K562 (cell line): ENCODE measurements at regions not wholly inside any gene's neighbourhood (a gene's known extent, or its start where the extent isn't known, plus 50 kb on each side); places are given as distances from the start of the nearest gene placed in this dataset.

ENCODE experiments used
- ATAC-seq: fragments of 200-7000 bp; cut with Tn5 transposase; 3 replicates; pipeline ENCODE4 v1.9.1; 2020; ENCODE audit warnings: moderate library complexity
- BruUV-seq: library from RNA; stranded (reverse); fragments of 400-500 nt; replicated peaks from 2 replicates; lab custom pipeline; 2021; lab: Mats Ljungman, UMichigan
- CTCF ChIA-PET: fragments of 300-600 bp; formaldehyde crosslinking; extraction: SDS; loops from one replicate; lab custom pipeline; 2021; ENCODE audit warnings: low intra/inter-chr PET ratio; lab: Yijun Ruan, JAX
- POLR2A ChIA-PET: fragments of 300-600, 350-650 bp; sonication (Branson Sonifier 250); formaldehyde crosslinking; extraction: SDS; loops from one replicate; lab custom pipeline; 2021; ENCODE audit warnings: antibody characterized with exemption, inconsistent platforms; lab: Yijun Ruan, JAX
- DNase-seq, 4 experiments: peaks; one replicate each; pipeline versions ENCODE4 v3.0.0 to v3.0.0-alpha.2; 2011 to 2018; ENCODE audit warnings: low spot score in 3 of 4, mixed read lengths in 3 of 4; ENCODE audit errors: extremely low read depth in 1 of 4
- FAIRE-seq: peaks from 2 replicates; lab custom pipeline; 2011; peaks lifted over from hg19 to GRCh38; lab: Jason Lieb, UNC
- H2AFZ ChIP-seq: 2 replicates; pipeline ENCODE4 v1.6.0; 2011; ENCODE audit warnings: low read depth, low read length, control low read depth, inconsistent platforms
- H3K27ac ChIP-seq: fragments of 200-600 bp; 3 replicates; pipeline ENCODE4 v1.8.0; 2011; ENCODE audit warnings: low read depth, mild to moderate bottlenecking, control low read depth, inconsistent platforms, low read length, moderate library complexity, mixed read lengths; ENCODE audit errors: extremely low read depth
- H3K27me3 ChIP-seq, 2 experiments: fragments of 300-600 bp in 1 of 2; 2 replicates in 1 of 2; 3 replicates in 1 of 2; pipeline versions ENCODE4 v1.6.0 to v1.8.0; 2011; ENCODE audit warnings: inconsistent platforms in 2 of 2, low read length in 2 of 2, mild to moderate bottlenecking in 1 of 2, mixed read lengths in 1 of 2, moderate library complexity in 1 of 2; ENCODE audit not compliant: control insufficient read depth in 2 of 2, insufficient read depth in 2 of 2
- H3K36me3 ChIP-seq: fragments of 300-600 bp; 3 replicates; pipeline ENCODE4 v1.8.0; 2011; ENCODE audit warnings: mild to moderate bottlenecking, low read length, inconsistent platforms; ENCODE audit not compliant: control insufficient read depth, insufficient read depth
- H3K4me1 ChIP-seq, 2 experiments: fragments of 200-600 bp in 1 of 2; replicated peaks in 1 of 2; 2 replicates in 1 of 2; 3 replicates in 1 of 2; pipeline versions ENCODE4 v1.5.1 to v1.8.0; 2011; ENCODE audit warnings: inconsistent platforms in 2 of 2, low read length in 2 of 2, mild to moderate bottlenecking in 1 of 2, mixed read lengths in 1 of 2, moderate library complexity in 1 of 2; ENCODE audit not compliant: control insufficient read depth in 2 of 2, insufficient read depth in 2 of 2
- H3K4me2 ChIP-seq: 2 replicates; pipeline ENCODE4 v1.6.1; 2011; ENCODE audit warnings: low read length, control low read depth, inconsistent platforms, mixed read lengths; ENCODE audit not compliant: insufficient read depth
- H3K4me3 ChIP-seq: fragments of 200-600 bp; sonication (generic), shearing (Covaris generic); 2 replicates; pipeline ENCODE4 v1.5.1; 2016; ENCODE audit warnings: control low read depth, inconsistent platforms
- H3K79me2 ChIP-seq: fragments of 200-600 bp; 3 replicates; pipeline ENCODE4 v1.8.0; 2011; ENCODE audit warnings: low read length, inconsistent platforms; ENCODE audit not compliant: control insufficient read depth, insufficient read depth
- H3K9ac ChIP-seq, 2 experiments: 2 replicates each; pipeline versions ENCODE4 v1.6.0 to v1.6.1; 2011; ENCODE audit warnings: low read depth in 2 of 2, low read length in 2 of 2, control low read depth in 1 of 2, inconsistent platforms in 1 of 2, mild to moderate bottlenecking in 1 of 2, mixed read lengths in 1 of 2; ENCODE audit not compliant: insufficient read depth in 1 of 2
- H3K9me1 ChIP-seq: one replicate; pipeline ENCODE4 v1.6.0; 2011; ENCODE audit warnings: inconsistent platforms, mild to moderate bottlenecking, low read length, moderate library complexity; ENCODE audit not compliant: control insufficient read depth, insufficient read depth
- H3K9me3 ChIP-seq: replicated peaks from 2 replicates; pipeline ENCODE4 v1.5.1; 2011; ENCODE audit warnings: low read depth, low read length, inconsistent platforms; ENCODE audit not compliant: control insufficient read depth, insufficient read depth
- H4K20me1 ChIP-seq: replicated peaks from 2 replicates; pipeline ENCODE4 v1.6.1; 2011; ENCODE audit warnings: low read length, inconsistent platforms, mixed read lengths; ENCODE audit not compliant: control insufficient read depth, insufficient read depth
- ARID1B ChIP-seq: fragments of 450-650 bp; IDR thresholded peaks from 2 replicates; pipeline ENCODE4 v1.6.1; 2016; ENCODE audit warnings: antibody characterized with exemption, mild to moderate bottlenecking, inconsistent platforms
- BACH1 ChIP-seq: fragments of 200-800 bp; sonication (Bioruptor generic); IDR thresholded peaks from 2 replicates; pipeline ENCODE4 v1.6.1; 2016; ENCODE audit warnings: missing genetic modification characterization, missing compliant biosample characterization
- BHLHE40 ChIP-seq: IDR thresholded peaks from 2 replicates; pipeline ENCODE4 v1.6.1; 2011; ENCODE audit warnings: low read length, improper control_type of control experiment
- CHAMP1 ChIP-seq: fragments of 450-650 bp; IDR thresholded peaks from 2 replicates; pipeline ENCODE4 v1.6.1; 2016; ENCODE audit warnings: mild to moderate bottlenecking
- E2F4 ChIP-seq: sonication (generic); formaldehyde crosslinking; IDR thresholded peaks from 2 replicates; pipeline ENCODE4 v1.8.0; 2022; ENCODE audit warnings: mild to moderate bottlenecking, low read depth, missing genetic modification reagents
- NR3C1 ChIP-seq: sonication (generic); formaldehyde crosslinking; IDR thresholded peaks from 2 replicates; pipeline ENCODE4 v1.8.1; 2022; ENCODE audit warnings: missing genetic modification reagents
- PCBP1 ChIP-seq: fragments of 200-400 bp; formaldehyde crosslinking; IDR thresholded peaks from 2 replicates; pipeline ENCODE4 v1.6.1; 2018; ENCODE audit warnings: mild to moderate bottlenecking, low read depth, low read length; ENCODE audit not compliant: poor library complexity, severe bottlenecking
- RHOXF2B ChIP-seq: fragments of 250-450 bp; sonication (Bioruptor Pico); conservative IDR thresholded peaks from 2 replicates; pipeline ENCODE4 v1.5.1; 2021
- SMAD1 ChIP-seq: fragments of 150-350 bp; IDR thresholded peaks from 2 replicates; pipeline ENCODE4 v1.6.1; 2014; ENCODE audit warnings: low read length, low read depth; ENCODE audit not compliant: partially characterized antibody
- SRSF1 ChIP-seq: fragments of 200-400 bp; formaldehyde crosslinking; IDR thresholded peaks from 2 replicates; pipeline ENCODE4 v1.6.1; 2017; ENCODE audit warnings: mild to moderate bottlenecking, low read depth, low read length, moderate library complexity
- TOE1 ChIP-seq, 2 experiments: fragments of 450-650 bp in 1 of 2; sonication (generic) in 1 of 2; formaldehyde crosslinking in 1 of 2; IDR thresholded peaks; 2 replicates each; pipeline versions ENCODE4 v1.7.1 to v1.8.0; 2016 to 2022; ENCODE audit warnings: borderline replicate concordance in 2 of 2, mild to moderate bottlenecking in 2 of 2, antibody characterized with exemption in 1 of 2, inconsistent platforms in 1 of 2, low read depth in 1 of 2, missing genetic modification reagents in 1 of 2, moderate library complexity in 1 of 2
- ZBTB8A ChIP-seq: fragments of 450-650 bp; IDR thresholded peaks from 2 replicates; pipeline ENCODE4 v1.6.1; 2018; ENCODE audit warnings: mild to moderate bottlenecking, moderate library complexity; ENCODE audit not compliant: partially characterized antibody
- ZNF717 ChIP-seq: fragments of 250-450 bp; sonication (Bioruptor Pico); IDR thresholded peaks from 2 replicates; pipeline ENCODE4 v1.5.0; 2021
- WGBS: fragments of 100-300 bp; shearing (Covaris generic); methylation state at CpG from one replicate; pipeline ENCODE4 v1.1.6; 2016; ENCODE audit warnings: low coverage, mixed read lengths; ENCODE audit not compliant: insufficient coverage; ENCODE audit errors: missing lambda C conversion rate; 5-methylcytosine and 5-hydroxymethylcytosine counted together
- in situ Hi-C: fragments of 300-500 bp; cut with MboI; formaldehyde crosslinking; loops from 4 replicates; pipeline ENCODE4 v1.15.0; 2018; ENCODE audit warnings: inconsistent platforms, mixed read lengths
- intact Hi-C: fragments of 100-400 bp; cut with micrococcal nuclease; formaldehyde crosslinking; loops from 2 replicates; pipeline ENCODE4 v1.14.2; 2022
- TF ChIP-seq, protein P1 (sequence below): fragments of 250-450 bp; sonication (Bioruptor Pico); IDR thresholded peaks from 2 replicates; pipeline ENCODE4 v1.8.0; 2021; ENCODE audit warnings: moderate library complexity, mild to moderate bottlenecking, inconsistent platforms

DNA sequence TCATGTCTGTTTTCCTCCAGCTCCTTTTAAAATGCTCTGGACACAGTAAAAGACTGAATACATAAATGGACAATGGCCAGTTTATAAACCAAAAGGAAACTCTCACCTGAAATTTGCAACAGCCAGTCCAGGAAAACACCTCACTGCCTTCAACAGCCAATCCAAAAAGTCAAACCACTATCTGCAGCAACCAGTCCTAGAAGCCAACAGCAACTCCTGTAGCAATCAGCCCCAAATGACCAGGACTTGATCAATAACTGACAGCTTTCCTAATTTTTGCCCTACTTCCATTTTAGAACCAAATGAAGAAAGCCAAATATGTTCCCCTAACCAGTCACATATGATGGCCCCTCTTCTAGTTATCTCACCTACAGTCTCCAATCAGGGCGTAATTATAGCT, 309.5 kb upstream of the CPXCR1 start:
- ATAC-seq (no peak), DNase-seq (no peak), FAIRE-seq (no peak)
- intact Hi-C loops (no loop called here), in situ Hi-C loops (no loop called here)
- no peaks in the 10 kb centered on the region for H4K20me1 ChIP-seq
- H3K9me3 ChIP-seq: no peaks in the 10 kb centered on the region
- H3K27me3 ChIP-seq: no peaks in the 10 kb centered on the region
- H3K4me2 ChIP-seq: no peak overlapping the region
- WGBS: 0% methylated on average over 1 of the region's 1 CpG
- H3K36me3 ChIP-seq: no peaks in the 10 kb centered on the region
- no peak overlapping the region for H2AFZ ChIP-seq
- POLR2A ChIA-PET: no interaction called here
- H3K9me1 ChIP-seq: no peaks in the 10 kb centered on the region
- no TSS peak for BruUV-seq
- TF ChIP-seq SMAD1: no peak
- TF ChIP-seq PCBP1: no peak
- TF ChIP-seq E2F4 (CRISPR knock-in tag): no peak
- TF ChIP-seq ARID1B: no peak
- TF ChIP-seq CHAMP1: no peak
- TF ChIP-seq ZNF717 (CRISPR knock-in tag): no peak
- TF ChIP-seq SRSF1: no peak
- TF ChIP-seq BACH1 (tag): no peak
- no peak for TF ChIP-seq BHLHE40
- TF ChIP-seq RHOXF2B (CRISPR knock-in tag): no peak
- no peak for TF ChIP-seq TOE1 (IDR thresholded peaks at IDR 0.05; ENCODE audit: borderline replicate concordance)
- no peak for TF ChIP-seq TOE1 (CRISPR knock-in tag; IDR thresholded peaks at IDR 0.05; ENCODE audit: borderline replicate concordance, low read depth)
- TF ChIP-seq NR3C1 (CRISPR knock-in tag): no peak
- TF ChIP-seq ZBTB8A: no peak
- TF ChIP-seq, protein P1, sequence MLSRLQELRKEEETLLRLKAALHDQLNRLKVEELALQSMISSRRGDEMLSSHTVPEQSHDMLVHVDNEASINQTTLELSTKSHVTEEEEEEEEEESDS: no peak
- no peaks in the 10 kb centered on the region for H3K79me2 ChIP-seq
- H3K9ac ChIP-seq: no peak overlapping the region
- no peak overlapping the region for H3K27ac ChIP-seq
- no peaks in the 10 kb centered on the region for H3K4me1 ChIP-seq
- CTCF ChIA-PET: no interaction called here
- H3K4me3 ChIP-seq: no peak overlapping the region
